ENCODE measurements at regions not wholly inside any gene's neighbourhood (a gene's known extent, or its start where the extent isn't known, plus 50 kb on each side); places are given as distances from the start of the nearest gene placed in this dataset.

- Histone ChIP-seq H3K4me1 (ENCODE audit: control insufficient read depth, extremely low read depth, insufficient read depth, low read length) (peaks cover 5% of the 10 kb centered on the region), H3K27ac (ENCODE audit: insufficient read depth, low read length) (no peak overlapping the region), H2AFZ (ENCODE audit: low read length) (no peak overlapping the region), H3K4me3 (replicated peaks in 1 of 4; ENCODE audit: control extremely low read depth in 1 of 4, insufficient read depth in 1 of 4, low read depth in 3 of 4, low read length in 4 of 4) (no peak overlapping the region), H3K4me2 (ENCODE audit: extremely low read depth, insufficient read depth, low read length) (no peak overlapping the region), H3K27me3 (ENCODE audit: control insufficient read depth, insufficient read depth, low read length) (no peaks in the 10 kb centered on the region), H4K20me1 (ENCODE audit: control insufficient read depth, extremely low read depth, insufficient read depth, low read length) (no peaks in the 10 kb centered on the region), H3K36me3 (ENCODE audit: control insufficient read depth, insufficient read depth, low read length) (no peaks in the 10 kb centered on the region), H3K79me2 (ENCODE audit: control insufficient read depth, insufficient read depth, low read length) (no peaks in the 10 kb centered on the region), H3K9me3 (ENCODE audit: control insufficient read depth, insufficient read depth, low read depth, low read length) (no peaks in the 10 kb centered on the region), H3K9ac (ENCODE audit: insufficient read depth, low read length) (no peak overlapping the region)
- no peak for DNase-seq (ENCODE audit: low read depth in 2 of 2)
- no peak for TF ChIP-seq EZH2 (IDR thresholded peaks at IDR 0.05; ENCODE audit: low read length, missing control alignments)
- TF ChIP-seq CTCF (conservative IDR thresholded peaks at IDR 0.05 in 1 of 2, IDR thresholded peaks at IDR 0.05 in 1 of 2; ENCODE audit: low read depth in 1 of 2, low read length in 2 of 2) = no peak
These were observed 122.4 kb upstream of the KRR1 start for GRCh38 chr12:75633789-75634188.

- H4K20me1 ChIP-seq (ENCODE audit: control insufficient read depth, extremely low read depth, insufficient read depth, low read length) = no peaks in the 10 kb centered on the region
- TF ChIP-seq EZH2 (IDR thresholded peaks at IDR 0.05; ENCODE audit: low read length, missing control alignments) (no peak), CTCF (conservative IDR thresholded peaks at IDR 0.05 in 1 of 2, IDR thresholded peaks at IDR 0.05 in 1 of 2; ENCODE audit: low read depth in 1 of 2, low read length in 2 of 2) (no peak)
- H3K79me2 ChIP-seq (ENCODE audit: control insufficient read depth, insufficient read depth, low read length) = no peaks in the 10 kb centered on the region
- H3K9me3 ChIP-seq (ENCODE audit: control insufficient read depth, insufficient read depth, low read depth, low read length) = no peaks in the 10 kb centered on the region
- H3K4me2 ChIP-seq (ENCODE audit: extremely low read depth, insufficient read depth, low read length) = no peak overlapping the region
- H3K27ac ChIP-seq (ENCODE audit: insufficient read depth, low read length) = no peak overlapping the region
- H3K4me1 ChIP-seq (ENCODE audit: control insufficient read depth, extremely low read depth, insufficient read depth, low read length) = peaks cover 5% of the 10 kb centered on the region
- no peak overlapping the region for H2AFZ ChIP-seq (ENCODE audit: low read length)
- H3K4me3 ChIP-seq (replicated peaks in 1 of 4; ENCODE audit: control extremely low read depth in 1 of 4, insufficient read depth in 1 of 4, low read depth in 3 of 4, low read length in 4 of 4) = no peak overlapping the region
- no peaks in the 10 kb centered on the region for H3K36me3 ChIP-seq (ENCODE audit: control insufficient read depth, insufficient read depth, low read length)
- peak; percentile 36 to 41 for DNase-seq (ENCODE audit: low read depth in 2 of 2)
- no peak overlapping the region for H3K9ac ChIP-seq (ENCODE audit: insufficient read depth, low read length)
- H3K27me3 ChIP-seq (ENCODE audit: control insufficient read depth, insufficient read depth, low read length) = no peaks in the 10 kb centered on the region
These were observed 121.0 kb upstream of the KRR1 start for GRCh38 chr12:75632442-75632841.

- Histone ChIP-seq H3K27me3 (ENCODE audit: control insufficient read depth, insufficient read depth, low read length) (no peaks in the 10 kb centered on the region), H3K4me2 (ENCODE audit: extremely low read depth, insufficient read depth, low read length) (no peak overlapping the region), H3K9ac (ENCODE audit: insufficient read depth, low read length) (no peak overlapping the region), H3K36me3 (ENCODE audit: control insufficient read depth, insufficient read depth, low read length) (no peaks in the 10 kb centered on the region), H3K79me2 (ENCODE audit: control insufficient read depth, insufficient read depth, low read length) (no peaks in the 10 kb centered on the region), H3K4me3 (replicated peaks in 1 of 4; ENCODE audit: control extremely low read depth in 1 of 4, insufficient read depth in 1 of 4, low read depth in 3 of 4, low read length in 4 of 4) (no peak overlapping the region), H4K20me1 (ENCODE audit: control insufficient read depth, extremely low read depth, insufficient read depth, low read length) (no peaks in the 10 kb centered on the region), H2AFZ (ENCODE audit: low read length) (no peak overlapping the region), H3K4me1 (ENCODE audit: control insufficient read depth, extremely low read depth, insufficient read depth, low read length) (peaks cover 5% of the 10 kb centered on the region), H3K9me3 (ENCODE audit: control insufficient read depth, insufficient read depth, low read depth, low read length) (no peaks in the 10 kb centered on the region), H3K27ac (ENCODE audit: insufficient read depth, low read length) (no peak overlapping the region)
- no peak for DNase-seq (ENCODE audit: low read depth in 2 of 2)
- TF ChIP-seq CTCF (conservative IDR thresholded peaks at IDR 0.05 in 1 of 2, IDR thresholded peaks at IDR 0.05 in 1 of 2; ENCODE audit: low read depth in 1 of 2, low read length in 2 of 2) (no peak), EZH2 (IDR thresholded peaks at IDR 0.05; ENCODE audit: low read length, missing control alignments) (no peak)
These were observed 120.4 kb upstream of the KRR1 start for GRCh38 chr12:75631831-75632230.
